ENCODE measurements at regions not wholly inside any gene's neighbourhood (a gene's known extent, or its start where the extent isn't known, plus 50 kb on each side); places are given as distances from the start of the nearest gene placed in this dataset.
"Not testable (repeated sequence)": the region's sequence is repeated elsewhere in the genome, so short reads cannot be mapped to it uniquely, and the experiment has no call there.

- no TSS peak for BruUV-seq (replicated peaks)
- TF ChIP-seq CTCF (conservative IDR thresholded peaks at IDR 0.05; ENCODE audit: low read depth, low read length) (no peak), EZH2 (IDR thresholded peaks at IDR 0.05; ENCODE audit: borderline replicate concordance, low read depth, low read length, poor library complexity, severe bottlenecking) (no peak)
- Histone ChIP-seq H3K27me3 (replicated peaks; ENCODE audit: insufficient read depth, low read depth, low read length, poor library complexity) (peaks cover 45% of the 10 kb centered on the region), H3K4me3 (ENCODE audit: low read depth, low read length, poor library complexity, severe bottlenecking) (no peak overlapping the region), H3K4me1 (ENCODE audit: insufficient read depth, low read length, poor library complexity, severe bottlenecking) (no peaks in the 10 kb centered on the region), H3K36me3 (ENCODE audit: insufficient read depth, low read length, poor library complexity, severe bottlenecking) (no peaks in the 10 kb centered on the region), H3K27ac (ENCODE audit: low read depth, low read length, poor library complexity, severe bottlenecking) (no peak overlapping the region), H3K9me3 (ENCODE audit: low read depth, low read length, poor library complexity, severe bottlenecking) (no peaks in the 10 kb centered on the region)
- ChIA-PET CTCF (interaction anchor here (0.6 kb wide), 1 partner anchor 209 kb away, joined by 3 read pairs; no protein-coding TSS in a partner anchor), POLR2A (ENCODE audit: low non-redundant PET) (no interaction called here)
- no peak for DNase-seq (ENCODE audit: low spot score)
- intact Hi-C loops (cut with micrococcal nuclease; ENCODE audit: unreplicated experiment), result no loop called here
These were observed 121.4 kb upstream of the CXorf66 start for GRCh38 chrX:140086691-140087090.

DNA sequence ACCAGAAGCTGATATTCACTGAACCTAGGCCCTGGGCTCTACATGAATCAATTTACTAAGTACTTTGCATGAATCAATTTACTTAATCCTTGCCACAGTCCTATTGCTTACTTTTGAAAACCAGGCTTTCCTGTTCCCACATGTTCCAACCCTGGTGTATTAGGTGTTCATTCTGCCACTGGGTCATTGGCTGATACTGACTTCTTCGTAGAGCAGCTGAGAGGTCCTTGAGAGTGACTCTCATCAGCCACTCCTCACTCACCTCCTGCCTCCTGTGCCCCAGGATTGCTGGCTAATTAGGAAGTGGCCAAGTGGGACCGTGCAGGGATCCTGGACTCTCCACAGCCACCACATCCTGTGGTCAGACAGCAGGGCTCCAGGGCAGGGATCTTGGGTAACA lies 109.5 kb upstream of the CXorf66 start:
- CTCF ChIA-PET; H3K27me3 ChIP-seq (replicated peaks; ENCODE audit: insufficient read depth, low read depth, low read length, poor library complexity); intact Hi-C loops (cut with micrococcal nuclease; ENCODE audit: unreplicated experiment); DNase-seq (ENCODE audit: low spot score); H3K4me1 ChIP-seq (ENCODE audit: insufficient read depth, low read length, poor library complexity, severe bottlenecking); H3K9me3 ChIP-seq (ENCODE audit: low read depth, low read length, poor library complexity, severe bottlenecking); H3K27ac ChIP-seq (ENCODE audit: low read depth, low read length, poor library complexity, severe bottlenecking); H3K36me3 ChIP-seq (ENCODE audit: insufficient read depth, low read length, poor library complexity, severe bottlenecking); H3K4me3 ChIP-seq (ENCODE audit: low read depth, low read length, poor library complexity, severe bottlenecking); BruUV-seq (replicated peaks); POLR2A ChIA-PET (ENCODE audit: low non-redundant PET): not testable (repeated sequence)

GRCh38 chrX:140071037-140071436 lies 105.7 kb upstream of the CXorf66 start:
- intact Hi-C loops (cut with micrococcal nuclease; ENCODE audit: unreplicated experiment), result no loop called here
- H3K36me3 ChIP-seq (ENCODE audit: insufficient read depth, low read length, poor library complexity, severe bottlenecking), result no peaks in the 10 kb centered on the region
- no peak overlapping the region for H3K4me3 ChIP-seq (ENCODE audit: low read depth, low read length, poor library complexity, severe bottlenecking)
- no peaks in the 10 kb centered on the region for H3K4me1 ChIP-seq (ENCODE audit: insufficient read depth, low read length, poor library complexity, severe bottlenecking)
- ChIA-PET POLR2A (ENCODE audit: low non-redundant PET) (interaction anchor here (0.5 kb wide), 1 partner anchor 37 kb away, joined by 3 read pairs; no protein-coding TSS in a partner anchor), CTCF (no interaction called here)
- no peaks in the 10 kb centered on the region for H3K9me3 ChIP-seq (ENCODE audit: low read depth, low read length, poor library complexity, severe bottlenecking)
- H3K27ac ChIP-seq (ENCODE audit: low read depth, low read length, poor library complexity, severe bottlenecking), result no peak overlapping the region
- no peak for DNase-seq (ENCODE audit: low spot score)
- BruUV-seq (replicated peaks), result no TSS peak
- TF ChIP-seq EZH2 (IDR thresholded peaks at IDR 0.05; ENCODE audit: borderline replicate concordance, low read depth, low read length, poor library complexity, severe bottlenecking), result no peak
- TF ChIP-seq CTCF (conservative IDR thresholded peaks at IDR 0.05; ENCODE audit: low read depth, low read length), result no peak
- no peaks in the 10 kb centered on the region for H3K27me3 ChIP-seq (replicated peaks; ENCODE audit: insufficient read depth, low read depth, low read length, poor library complexity)

GRCh38 chrX:140065961-140066662 lies 100.8 kb upstream of the CXorf66 start:
- CTCF ChIA-PET, result no interaction called here

More at GRCh38 chrX:140065961-140066662, 100.8 kb upstream of the CXorf66 start:
- H3K4me1 ChIP-seq (ENCODE audit: insufficient read depth, low read length, poor library complexity, severe bottlenecking), result no peaks in the 10 kb centered on the region
- DNase-seq (ENCODE audit: low spot score), result no peak
- no peaks in the 10 kb centered on the region for H3K36me3 ChIP-seq (ENCODE audit: insufficient read depth, low read length, poor library complexity, severe bottlenecking)
- TF ChIP-seq CTCF (conservative IDR thresholded peaks at IDR 0.05; ENCODE audit: low read depth, low read length) (no peak), EZH2 (IDR thresholded peaks at IDR 0.05; ENCODE audit: borderline replicate concordance, low read depth, low read length, poor library complexity, severe bottlenecking) (no peak)
- intact Hi-C loops (cut with micrococcal nuclease; ENCODE audit: unreplicated experiment), result no loop called here
- POLR2A ChIA-PET (ENCODE audit: low non-redundant PET), result no interaction called here
- H3K4me3 ChIP-seq (ENCODE audit: low read depth, low read length, poor library complexity, severe bottlenecking), result no peak overlapping the region
- BruUV-seq (replicated peaks), result no TSS peak
- no peak overlapping the region for H3K27ac ChIP-seq (ENCODE audit: low read depth, low read length, poor library complexity, severe bottlenecking)
- H3K27me3 ChIP-seq (replicated peaks; ENCODE audit: insufficient read depth, low read depth, low read length, poor library complexity), result no peaks in the 10 kb centered on the region
- H3K9me3 ChIP-seq (ENCODE audit: low read depth, low read length, poor library complexity, severe bottlenecking), result no peaks in the 10 kb centered on the region
